Activated T-cell treated with anti-CD3 and anti-CD28 coated beads for 24 hours (primary cell): ENCODE measurements at regions not wholly inside any gene's neighbourhood (a gene's known extent, or its start where the extent isn't known, plus 50 kb on each side); places are given as distances from the start of the nearest gene placed in this dataset.

ENCODE experiments used
- DNase-seq: peaks from one replicate; pipeline ENCODE4 v3.0.0-alpha.2; 2020; ENCODE audit warnings: low read depth

DNA sequence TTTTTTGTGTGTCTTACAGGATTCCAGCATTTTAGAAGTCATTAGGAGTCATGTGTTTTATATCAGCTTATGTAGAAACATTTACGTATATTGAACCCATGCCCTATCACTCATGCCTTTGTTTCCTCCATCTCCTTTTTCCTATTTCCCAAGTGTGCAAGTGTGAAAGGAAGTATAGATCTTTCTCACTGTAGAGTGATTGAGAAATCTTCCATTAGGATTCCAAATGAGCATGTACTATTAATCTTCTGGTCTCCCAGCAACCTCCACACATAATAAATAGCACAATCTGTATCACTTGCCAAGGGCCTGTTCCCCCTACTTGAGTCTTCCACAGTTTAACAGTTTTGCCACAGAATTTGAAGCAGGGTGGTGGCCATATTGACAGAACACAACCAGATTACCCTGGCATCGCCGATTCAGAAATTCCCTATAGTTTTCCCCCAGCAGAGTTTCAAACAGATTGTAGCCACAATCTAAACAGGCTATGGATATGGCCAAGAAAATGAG lies 1052.8 kb downstream of the TTLL7 start:
- no peak for DNase-seq

DNA sequence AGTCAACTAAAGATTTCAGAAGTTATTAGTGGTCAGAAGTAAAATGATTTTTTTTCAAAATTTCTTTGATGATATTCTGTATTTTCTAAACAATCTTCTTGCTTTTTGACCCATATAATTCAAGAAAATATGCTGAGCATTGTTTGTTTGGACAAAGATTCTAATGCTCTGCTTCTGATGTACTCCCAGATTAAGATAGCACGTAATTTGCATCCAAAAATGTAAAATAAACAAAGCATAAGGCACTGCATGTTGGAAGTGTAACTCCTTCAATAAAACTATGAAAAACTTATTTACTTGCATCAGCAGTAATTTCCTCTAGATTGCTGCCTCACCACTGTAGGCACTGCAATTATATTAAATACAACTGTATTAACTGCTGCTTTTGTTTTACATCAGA lies 1054.1 kb downstream of the TTLL7 start:
- DNase-seq: no peak

DNA sequence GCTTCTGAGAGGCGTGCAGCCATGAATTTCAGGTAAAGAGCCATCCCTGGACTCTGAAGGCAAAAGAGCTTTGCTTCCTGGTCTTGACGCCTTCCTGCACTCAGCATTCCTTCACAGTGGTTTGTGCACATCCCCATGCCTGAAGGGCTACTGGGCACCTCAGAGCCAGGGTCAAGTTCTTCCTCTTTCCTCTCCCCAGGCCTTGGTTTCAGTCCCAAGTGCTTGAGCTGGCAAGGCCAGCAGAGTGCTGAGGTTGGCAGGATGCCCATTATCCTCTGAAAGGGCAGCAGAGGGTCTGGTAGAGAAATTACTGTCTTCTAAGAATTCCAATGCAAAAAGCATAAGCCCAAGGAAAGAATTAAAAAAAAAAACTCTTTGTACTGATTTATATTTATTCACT lies 1064.9 kb downstream of the TTLL7 start:
- no peak for DNase-seq

DNA sequence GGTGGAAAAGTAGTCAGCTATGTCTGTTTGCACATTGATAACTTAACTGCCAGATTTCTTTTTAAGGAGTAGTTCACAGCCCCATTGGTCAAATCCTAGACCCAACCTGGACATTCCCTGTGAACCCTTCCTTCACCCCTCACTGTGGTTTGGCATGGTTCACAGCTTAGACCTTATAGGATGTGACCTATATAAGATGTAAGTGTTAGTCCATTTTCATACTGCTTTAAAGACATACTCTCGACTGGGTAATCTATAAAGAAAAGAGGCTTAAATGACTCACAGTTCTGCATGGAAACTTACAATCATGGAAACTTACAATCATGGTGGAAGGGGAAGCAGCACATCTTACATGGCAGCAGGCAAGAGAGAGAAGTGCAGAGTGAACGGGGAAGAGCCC lies 1066.2 kb downstream of the TTLL7 start:
- no peak for DNase-seq

DNA sequence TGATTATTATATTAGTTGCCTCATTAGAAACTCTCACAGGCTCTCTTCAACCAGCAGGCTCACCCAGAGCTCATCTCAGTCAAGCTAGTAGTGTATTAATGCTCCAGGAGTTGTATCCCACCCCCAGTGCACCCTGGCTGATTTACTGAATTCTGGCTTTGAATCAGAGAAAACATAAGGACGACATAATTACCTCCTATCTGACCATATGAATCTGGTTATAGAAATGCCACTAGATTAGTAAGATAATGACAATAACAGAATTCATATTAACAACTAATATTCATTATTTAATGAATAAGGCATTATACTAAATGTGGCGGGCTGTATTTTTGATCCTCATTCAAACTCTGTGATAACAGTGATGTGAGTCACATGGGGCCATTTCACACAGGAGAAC lies 1066.7 kb downstream of the TTLL7 start:
- no peak for DNase-seq

DNA sequence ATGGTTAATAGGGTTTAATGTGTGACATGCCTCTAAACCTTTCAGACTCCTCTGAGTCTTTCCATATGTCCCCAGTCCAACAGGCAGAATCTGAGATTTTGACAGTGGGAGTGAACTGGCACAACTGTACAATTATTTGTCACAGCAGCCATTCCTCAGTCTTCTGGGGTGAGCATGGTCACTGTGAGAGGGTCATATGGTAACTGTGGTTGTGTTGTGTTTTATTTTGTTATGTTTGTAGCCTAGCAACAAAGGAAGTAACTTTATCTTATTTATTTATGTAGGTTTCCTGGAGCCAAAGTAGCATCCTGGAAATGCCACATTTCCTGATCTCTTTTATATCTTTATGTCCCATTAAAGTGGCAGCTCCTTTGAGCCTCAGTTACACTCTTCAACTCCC lies 1067.9 kb downstream of the TTLL7 start:
- no peak for DNase-seq

DNA sequence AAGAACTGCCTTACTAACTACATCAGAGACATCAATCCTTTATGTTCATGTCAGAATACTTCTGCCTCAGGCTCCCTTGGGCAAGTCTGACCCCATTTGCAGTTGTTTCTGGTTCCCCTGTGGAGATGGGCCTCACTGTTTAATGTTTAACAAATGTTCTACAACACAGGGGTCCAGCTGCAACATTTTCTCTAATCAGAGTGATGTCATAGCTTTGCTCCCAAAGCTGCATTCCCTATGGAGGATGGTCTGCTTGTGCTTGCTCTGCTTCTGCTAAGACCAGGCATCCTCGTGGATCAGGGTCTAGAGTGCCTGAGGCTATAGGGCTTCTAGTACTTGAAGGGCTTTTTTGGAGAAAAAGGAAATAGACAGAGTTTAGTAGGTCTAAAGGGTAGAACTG lies 1071.2 kb downstream of the TTLL7 start:
- no peak for DNase-seq

DNA sequence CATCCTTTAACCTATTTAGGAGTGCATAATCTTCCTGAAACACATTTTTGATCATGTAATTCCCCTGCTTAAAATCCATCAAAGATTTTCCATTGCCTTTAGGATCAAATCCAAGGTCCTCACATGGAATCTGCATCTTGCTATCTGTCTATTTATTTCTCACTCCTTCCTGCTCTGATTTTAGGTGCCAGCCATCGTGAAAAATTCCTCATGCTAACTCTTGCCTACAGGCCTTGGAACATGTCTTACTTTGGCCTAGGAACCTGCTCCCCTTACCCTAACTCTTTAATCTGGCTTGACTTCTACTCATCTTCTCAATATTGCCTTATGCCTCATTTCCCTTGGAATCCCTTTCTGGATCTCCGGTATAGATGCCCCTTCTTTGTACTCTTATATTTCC lies 1074.3 kb downstream of the TTLL7 start:
- DNase-seq: no peak

DNA sequence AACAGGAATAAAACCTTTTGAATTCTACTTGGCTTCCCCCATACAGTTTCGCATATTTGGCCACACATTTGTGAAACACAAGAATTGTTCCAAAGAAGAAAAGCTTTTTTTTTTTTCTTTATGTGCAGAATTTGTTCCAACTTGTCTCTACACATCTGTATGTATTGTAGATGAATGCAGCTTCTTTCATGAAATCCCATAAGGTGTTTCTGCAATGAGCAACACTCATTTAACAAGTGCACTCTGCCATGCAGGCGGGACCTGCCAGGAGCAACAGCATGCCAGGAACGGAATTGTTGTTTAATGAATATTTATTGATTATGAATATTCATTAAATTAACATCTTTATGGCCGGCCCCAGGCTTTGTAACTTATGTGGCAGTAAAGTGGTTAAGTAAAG lies 1075.0 kb downstream of the TTLL7 start:
- no peak for DNase-seq

DNA sequence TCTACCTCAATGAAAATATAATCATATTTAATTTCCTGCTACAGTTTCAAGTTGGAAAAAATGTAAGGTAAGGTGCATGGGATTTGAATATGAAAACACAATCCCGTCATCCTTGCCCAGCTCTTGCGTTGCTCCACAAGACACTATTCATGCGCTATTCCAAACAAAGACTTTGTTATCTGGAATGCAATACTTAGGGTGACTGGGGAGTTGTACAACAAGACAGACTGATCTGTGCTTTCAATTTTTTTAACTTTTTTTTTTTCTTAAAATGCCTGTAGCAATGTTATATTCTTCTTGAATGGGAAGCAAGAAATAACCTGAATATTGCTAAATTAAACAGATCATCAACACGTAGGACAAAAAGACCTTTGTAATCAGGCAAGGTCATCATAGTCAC lies 1077.2 kb downstream of the TTLL7 start:
- no peak for DNase-seq

DNA sequence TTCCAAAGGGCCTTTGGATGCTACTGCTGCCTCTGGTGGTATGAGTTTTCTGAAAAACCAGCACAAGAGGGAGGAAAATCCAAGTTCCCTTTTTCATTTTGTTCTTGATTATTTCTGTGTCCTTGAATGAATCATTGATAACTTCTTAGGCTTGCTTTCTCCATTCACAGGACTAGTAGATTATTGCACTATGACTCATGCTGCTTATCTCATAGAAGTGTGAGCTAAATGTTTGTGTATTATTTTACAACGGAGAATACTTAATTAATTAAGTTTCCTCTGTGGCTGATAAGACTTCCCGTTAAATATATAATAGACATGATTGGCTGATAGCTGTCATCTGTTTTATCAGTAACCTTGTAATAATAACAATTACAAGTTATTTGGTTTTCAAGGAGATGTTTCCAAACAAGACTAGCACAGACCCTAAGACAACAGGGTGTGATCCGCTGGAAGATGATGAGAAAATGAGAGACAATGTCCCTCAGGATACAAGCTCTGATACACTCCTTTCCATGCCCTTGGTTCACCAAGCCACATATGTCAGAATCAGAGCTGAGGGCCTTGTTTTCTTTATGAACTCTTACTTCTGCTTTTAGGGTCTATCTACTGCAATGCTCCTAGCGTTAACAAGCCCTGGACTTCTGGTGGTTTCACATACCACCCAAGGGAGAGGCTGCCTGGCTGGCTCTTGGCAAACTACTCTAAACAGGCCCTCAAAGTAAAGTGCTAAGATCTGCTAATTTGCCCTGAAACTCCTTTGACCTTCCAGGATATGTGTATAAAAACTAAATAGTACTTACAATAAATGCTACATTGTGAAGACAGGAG lies 1078.3 kb downstream of the TTLL7 start:
- no peak for DNase-seq

DNA sequence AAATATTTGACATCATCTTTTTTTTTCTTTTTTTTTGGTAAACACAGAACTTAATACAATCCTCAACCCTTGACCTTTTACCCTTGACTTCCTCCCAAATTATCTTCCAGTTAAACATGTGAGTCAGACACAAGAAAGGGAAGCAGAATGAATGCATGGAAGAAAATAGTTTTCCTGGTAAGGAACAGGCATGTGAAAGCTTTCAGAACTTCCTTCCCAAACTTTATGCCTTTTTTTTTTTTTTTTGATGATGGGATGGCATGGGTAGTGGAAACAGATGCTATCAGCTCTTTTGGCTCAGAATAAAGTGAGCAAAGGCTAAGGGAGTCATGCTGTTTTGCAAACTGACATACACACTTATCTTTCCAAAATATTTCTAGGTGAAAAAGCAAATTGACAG lies 1079.1 kb downstream of the TTLL7 start:
- DNase-seq: no peak

DNA sequence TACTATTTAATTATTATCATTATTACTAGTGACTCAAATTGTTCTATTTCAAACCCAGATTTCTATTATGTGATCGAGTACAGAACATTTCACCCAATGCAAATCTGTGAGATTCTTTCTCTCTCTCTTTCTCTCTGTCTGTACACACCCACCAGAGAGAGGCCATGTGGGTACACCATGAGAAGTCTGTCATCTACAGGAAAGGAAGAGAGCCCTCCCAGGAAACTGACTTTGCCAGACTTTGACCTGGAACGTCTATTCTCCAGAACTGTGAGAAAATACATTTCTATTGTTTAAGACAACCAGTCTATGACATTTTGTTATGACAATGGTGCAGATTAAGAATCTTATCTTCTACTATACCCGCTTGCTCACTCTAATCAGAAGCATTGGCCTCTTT lies 1091.6 kb downstream of the TTLL7 start:
- no peak for DNase-seq

DNA sequence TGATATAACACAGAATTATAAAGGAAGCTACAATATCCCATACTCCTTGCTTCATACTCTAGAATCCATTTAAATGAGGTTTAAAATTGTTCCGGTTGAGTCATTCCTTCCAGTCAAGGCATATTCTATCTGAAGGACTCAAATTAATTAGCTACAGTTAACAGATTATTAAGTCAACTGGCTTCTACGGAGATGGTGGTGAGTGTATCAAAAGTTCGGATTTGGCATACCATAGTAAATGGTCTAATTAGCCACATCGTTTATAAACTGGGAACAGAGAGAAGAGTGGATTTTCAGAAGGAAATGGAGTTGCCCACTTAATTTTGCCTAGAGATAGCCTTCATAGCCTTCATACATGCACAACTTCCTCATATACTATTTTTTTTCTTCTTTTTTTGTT lies 1095.3 kb downstream of the TTLL7 start:
- no peak for DNase-seq

DNA sequence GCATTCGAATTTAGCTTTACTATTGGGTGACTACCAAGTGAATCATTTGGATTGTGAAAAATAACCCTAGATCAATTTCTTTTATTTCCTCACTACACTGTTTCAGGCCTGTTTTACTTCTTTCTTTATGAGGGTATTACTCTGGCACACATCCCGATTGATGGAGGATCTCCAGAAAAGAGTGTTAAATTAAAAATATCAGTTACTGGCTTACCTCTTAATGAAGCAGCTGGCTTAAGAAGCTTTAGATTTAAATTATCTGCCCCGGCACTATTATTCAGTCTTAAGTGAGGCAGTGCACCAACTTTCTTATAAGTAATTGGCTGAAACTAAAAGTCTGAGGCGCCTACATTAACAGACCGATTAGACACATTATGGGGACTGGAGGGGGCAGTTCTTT lies 1097.4 kb downstream of the TTLL7 start:
- DNase-seq: no peak

DNA sequence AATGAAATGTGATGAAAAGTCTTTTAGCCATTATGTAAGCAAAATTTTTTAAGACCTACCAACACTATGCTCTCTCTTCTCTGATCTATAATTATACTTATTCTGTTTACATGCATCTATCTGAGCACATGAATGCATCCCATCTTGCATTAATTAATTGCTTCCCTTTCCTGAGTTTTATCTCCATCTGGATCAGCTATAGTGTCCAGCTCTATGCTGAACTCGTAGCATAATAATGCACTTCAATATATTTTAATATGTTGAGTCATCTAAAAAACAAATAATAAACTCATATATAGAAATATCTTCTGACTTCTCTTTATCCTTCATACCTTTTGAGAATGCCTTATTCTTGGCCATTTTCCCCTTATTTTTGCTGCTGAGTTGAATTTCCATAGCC lies 1097.8 kb downstream of the TTLL7 start:
- no peak for DNase-seq

DNA sequence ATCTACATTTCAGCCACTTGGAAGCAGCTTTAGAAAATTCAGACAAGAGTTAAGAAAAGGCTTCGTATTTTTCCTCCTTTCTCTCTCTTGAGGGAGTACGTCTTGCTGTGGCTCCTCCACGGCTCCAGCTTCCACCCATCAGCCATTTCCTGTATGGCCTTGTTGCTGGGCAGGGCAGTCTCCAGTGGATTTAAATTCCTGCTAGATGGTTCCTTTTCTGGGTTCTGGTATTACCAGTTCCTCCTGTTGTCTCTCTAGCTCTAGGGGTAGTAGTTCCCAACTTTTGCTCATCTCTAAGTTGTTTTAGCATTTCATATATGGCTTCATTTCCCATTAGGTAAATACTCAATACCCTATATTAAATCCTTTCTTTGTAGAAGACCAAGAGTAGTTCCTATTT lies 1098.3 kb downstream of the ADGRL2 start:
- no peak for DNase-seq

DNA sequence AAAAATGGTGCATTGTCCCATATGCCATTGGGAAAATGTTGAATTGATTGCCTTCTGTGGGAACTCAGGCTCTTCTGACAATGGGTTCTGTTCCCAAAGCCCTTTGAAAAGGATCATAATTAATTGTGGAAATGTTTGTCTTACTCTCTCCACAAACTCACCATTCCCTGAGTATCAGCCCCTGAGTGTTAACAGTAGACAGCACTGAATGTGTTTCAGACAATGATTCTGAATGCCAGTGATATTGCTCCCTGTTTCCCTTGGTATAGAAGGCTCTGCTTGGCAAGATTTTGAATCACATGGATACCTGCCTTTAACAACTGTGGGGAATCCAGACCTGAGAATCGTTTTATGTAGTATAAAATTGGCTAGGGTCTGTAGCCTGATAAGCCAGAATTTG lies 1096.8 kb downstream of the ADGRL2 start:
- DNase-seq: no peak

DNA sequence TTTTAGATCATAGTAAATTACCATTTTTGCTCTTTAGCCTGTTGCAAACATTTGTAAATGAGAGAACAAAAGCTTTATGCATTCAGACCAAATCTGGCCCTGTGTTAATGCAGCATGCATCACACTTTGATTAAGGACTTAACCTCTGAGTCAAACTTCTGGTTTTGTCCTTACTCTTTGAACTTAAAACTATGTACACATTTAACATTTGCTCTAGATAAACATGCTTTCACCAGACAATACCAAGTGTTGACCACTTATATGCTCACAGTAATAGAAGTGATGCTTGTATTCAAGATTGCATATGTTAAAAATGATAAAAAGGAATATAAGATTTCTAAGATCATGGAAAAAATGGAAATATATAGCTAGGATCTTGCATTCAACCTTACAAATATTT lies 1095.3 kb downstream of the ADGRL2 start:
- DNase-seq: no peak

DNA sequence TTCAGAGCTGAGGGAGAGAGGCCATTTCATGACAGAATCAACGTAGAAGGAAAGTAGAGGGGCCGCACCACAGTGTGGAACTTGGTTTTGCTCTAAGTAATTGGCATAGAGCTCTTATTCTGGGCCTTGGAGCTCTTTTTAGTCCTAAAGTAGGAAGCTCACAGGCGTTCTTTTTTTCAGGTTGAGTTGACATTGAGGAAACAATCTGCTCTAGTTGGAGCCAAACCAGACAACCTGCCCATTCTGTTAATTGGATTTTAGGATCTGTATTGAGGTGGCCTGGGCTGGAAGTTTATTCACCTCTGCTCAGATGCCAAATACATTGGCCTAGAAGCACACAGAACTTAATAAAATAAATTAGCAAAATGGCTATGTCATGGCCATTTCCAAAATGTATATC lies 1093.9 kb downstream of the ADGRL2 start:
- DNase-seq: no peak

DNA sequence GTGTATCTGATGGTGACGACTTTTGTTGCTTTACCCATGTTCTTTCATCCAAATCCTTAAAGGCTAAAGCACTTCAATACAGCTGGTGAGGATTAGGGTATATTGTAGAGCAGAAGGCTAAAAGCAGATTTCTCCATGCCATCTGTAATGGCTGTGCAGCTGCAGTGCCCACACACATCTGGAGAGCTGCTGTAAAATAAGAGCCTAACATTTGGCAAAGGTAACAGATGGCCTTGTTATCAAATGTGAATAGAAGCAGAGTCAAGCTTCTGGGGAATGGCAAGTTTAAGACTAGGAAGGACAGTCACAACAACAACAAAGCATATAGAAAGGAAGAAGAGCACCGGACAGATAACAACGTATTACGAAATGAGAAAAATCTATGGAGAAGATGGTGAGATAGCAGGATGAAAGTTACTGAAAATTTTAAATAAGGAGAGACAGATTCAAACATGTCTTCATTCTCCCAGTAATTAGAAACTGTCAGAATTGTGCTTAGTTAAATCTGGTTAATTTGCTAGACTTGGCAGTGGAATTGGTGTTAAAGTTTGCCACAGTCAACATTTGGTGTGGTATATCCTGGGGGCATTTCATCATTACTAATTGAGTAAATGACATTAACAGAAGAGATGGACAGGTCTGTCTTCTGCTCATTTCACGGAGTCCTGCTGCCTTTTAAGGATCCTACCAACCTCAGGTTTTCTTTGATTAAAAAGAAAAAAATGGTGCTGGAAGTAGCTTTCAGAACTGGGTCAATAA lies 1093.2 kb downstream of the ADGRL2 start:
- no peak for DNase-seq

DNA sequence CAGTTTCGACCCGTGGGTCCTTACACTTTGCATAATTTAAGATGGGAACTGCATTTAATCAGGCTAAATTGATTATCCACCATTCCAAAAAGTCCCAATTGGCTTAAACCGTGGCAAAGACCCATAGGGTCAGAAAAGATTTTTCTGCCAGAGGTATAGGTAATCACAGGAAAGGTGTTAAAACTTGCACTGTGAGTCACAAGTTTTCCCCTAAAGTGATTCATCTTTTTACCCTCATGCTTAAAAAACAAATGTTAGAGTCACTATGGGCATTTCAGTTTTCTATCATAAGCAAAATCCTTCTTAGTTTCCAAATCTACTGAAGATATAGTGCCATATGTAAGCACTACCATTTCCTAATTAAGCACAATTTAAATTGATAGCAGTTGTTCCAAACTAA lies 1079.8 kb downstream of the ADGRL2 start:
- no peak for DNase-seq

DNA sequence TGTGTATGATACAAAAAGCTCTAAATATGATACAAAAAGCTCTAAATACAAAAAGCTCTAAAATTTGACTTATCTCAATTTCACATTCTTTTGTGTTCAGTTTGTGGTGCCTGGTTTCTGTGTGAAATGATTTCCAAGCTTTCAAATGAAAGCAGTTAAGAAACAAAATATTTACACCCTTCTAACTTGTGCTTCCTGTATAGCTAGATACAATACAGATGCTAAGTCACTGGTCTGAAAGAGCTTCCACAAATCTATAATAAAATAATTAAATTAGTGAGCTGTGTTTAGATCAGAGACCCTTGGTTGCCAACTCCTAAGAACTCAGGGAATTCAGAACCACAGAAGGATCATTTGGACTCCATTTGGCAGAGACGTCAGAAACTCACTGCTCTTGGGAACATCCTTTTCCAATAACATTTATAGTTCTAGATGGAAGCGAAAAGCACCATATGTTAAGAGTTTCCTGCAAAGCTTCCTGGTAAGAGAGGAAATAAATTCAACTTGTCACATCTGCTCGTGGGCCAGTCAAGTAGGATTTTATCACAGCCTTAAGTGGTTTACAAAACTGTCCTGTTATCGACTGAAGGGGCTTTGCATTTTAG lies 1079.1 kb downstream of the ADGRL2 start:
- no peak for DNase-seq
